Activated CD8-positive, alpha-beta memory T cell treated with anti-CD3 and anti-CD28 coated beads for 48 hours (primary cell): ENCODE measurements at regions not wholly inside any gene's neighbourhood (a gene's known extent, or its start where the extent isn't known, plus 50 kb on each side); places are given as distances from the start of the nearest gene placed in this dataset.

ENCODE experiments used
- DNase-seq, 3 experiments: peaks; one replicate each; pipeline ENCODE4 v3.0.0-alpha.2; 2020; ENCODE audit warnings: low read depth in 2 of 3, low spot score in 2 of 3

DNA sequence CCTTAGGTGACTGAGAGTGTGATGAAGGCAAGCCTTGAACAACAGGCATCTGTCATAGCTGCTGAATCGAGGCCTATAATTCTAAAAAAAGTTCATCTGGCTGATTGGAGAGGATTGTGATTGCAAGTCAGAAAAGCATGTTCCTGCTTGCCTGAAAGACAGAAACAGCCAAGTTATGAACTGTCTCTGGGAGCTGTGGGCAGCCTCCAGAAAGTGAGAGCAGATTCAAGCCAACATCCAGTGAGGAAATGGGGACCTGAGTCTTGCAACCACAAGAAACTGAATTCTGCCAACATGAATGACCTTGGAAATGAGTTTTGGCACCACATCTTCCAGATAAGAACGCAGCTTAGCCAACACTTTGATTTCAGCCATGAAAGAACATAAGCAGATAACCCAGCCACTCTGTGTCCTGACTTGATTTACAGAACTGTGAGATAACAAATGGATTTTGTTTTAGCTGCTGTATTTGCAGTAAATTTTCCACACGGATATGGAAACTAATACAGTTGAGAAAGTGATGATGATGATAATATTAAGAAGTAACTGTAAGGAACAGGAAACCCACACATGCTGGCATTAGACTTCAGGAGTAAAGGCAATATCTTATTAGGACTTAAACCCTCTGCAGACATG is 240.3 kb upstream of the NDST3 start:
- no peak for DNase-seq

DNA sequence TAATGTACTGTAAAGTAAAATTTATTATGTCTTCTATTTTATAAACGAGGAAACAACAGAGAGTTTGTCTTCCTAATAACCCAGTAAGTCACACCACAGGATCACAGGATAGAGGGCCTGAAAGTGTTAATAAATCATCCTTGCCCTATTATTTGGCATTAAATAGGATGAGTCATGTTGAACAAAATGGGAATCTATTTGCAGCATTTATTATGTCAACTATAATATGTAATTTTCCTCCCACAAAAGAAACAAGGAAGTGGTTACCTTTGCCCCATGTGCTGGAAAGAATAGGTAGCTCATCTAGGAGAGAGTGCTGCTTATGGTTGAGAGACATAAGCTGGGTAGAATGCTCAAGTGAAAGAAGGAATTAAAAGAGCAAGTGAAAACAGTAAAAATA is 237.6 kb upstream of the NDST3 start:
- no peak for DNase-seq

DNA sequence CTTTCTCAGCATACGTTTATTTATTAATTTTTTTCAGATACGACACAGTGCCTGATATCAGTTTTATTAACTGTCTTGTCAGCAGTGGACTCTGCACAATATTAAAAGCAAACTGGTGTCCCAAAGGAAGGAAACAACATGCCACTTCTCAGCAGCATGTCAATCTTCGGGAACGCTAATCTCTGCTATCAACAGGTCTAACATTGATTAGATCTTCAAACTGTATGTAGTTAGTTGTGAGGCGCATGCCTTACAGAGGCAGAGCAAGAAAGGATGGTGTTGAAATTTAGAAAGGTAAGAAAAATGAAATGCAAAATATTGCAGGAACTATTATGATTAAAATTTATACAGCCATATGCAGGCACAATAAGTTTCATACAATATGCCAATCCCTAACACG is 233.7 kb upstream of the NDST3 start:
- no peak for DNase-seq

DNA sequence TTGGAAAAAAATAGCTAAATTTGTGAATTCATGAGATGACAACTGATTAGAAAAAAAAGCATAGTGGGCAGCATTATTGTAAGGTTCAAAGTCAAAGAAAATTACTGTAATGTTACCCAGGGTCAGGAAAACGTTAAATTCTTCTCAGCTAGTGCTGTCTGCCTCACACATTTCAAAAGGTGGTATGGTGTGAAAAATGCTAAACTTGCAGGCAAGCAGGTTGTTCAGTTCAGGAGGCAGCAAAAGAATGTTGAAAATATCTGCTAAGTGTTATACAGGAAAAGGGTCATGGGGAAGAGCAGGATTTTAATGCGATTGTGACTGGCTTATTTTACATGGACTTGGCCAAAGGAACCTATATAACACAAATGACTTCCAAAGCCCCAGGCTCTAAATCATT is 232.5 kb upstream of the NDST3 start:
- no peak for DNase-seq

DNA sequence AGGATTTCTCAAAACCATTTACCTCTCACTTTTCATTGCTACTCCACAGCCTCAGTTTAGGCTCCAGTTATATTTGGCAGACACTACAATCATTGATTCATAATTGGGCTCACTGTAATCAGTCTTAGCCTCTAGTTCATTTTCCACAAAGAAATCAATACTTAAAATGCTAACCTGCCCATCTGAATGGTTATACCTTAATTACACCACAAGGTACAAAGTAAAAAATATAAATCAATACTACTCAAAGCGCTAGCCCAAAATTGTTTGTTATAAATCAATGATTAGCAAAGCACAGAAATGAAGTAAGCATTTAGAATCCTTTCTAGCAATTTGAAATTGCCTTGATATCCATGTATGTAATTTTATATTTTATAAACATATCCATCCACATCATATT is 222.6 kb upstream of the NDST3 start:
- DNase-seq = no peak

DNA sequence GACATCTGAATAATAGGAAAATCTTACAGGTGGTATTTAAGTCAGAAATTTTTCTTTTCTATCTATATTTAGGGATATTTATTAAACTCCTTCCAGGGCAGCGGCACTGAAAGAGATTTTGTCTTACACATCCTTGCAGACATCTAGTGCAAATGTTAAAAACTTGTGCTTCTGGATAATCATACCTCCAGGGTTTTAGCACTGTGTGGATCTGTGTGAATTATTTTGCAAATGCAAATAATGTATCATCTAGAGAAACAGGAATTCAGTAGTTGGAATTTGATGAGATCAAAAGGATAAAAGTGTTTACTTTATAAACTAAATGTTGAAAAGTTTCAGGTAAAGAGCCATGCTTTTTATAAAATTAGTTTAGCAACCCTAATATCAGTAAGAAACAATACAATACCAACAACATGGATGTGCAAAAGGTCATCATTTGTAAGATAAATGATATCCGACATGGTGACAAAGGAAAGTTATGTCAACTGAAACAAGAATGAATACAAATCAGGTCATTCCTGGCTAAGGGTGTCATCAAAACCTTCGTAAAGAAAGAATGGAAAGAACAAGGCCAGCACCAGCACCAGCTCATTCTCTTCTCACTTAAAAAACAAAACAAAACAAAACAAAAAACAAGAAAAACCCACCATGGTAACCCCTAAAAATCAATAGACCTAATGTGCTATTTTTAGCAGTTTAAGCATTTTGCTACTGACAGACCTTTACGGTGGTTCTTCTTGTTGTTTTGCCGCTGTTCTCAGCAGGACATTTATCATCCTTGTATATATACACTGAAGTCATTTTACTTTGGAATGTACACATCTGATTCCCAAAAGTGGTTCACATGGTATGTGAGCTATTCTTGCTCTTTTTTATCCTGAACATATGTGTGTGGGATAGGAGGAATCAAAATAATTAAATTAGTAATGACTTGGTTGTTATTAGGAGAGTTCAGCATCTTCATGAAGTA is 219.7 kb upstream of the NDST3 start:
- no peak for DNase-seq

DNA sequence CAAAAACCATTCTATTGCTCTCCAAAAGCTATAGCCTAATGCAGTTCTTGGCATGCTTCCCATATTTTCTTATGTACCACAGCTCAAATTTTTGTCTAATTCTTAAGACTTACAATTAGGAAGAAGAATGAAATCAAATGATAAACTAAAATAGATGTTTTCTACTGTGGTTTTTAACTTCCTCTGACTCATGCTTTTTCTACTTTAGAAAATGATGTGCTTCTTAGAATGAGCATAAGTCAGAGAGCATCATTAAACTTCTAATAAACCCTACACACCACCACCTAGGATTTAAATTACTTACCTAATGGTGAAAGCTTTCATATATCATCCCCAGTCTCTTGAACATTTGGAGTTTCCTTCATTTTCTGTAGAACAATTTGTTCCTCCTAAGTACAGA is 217.0 kb upstream of the NDST3 start:
- no peak for DNase-seq

DNA sequence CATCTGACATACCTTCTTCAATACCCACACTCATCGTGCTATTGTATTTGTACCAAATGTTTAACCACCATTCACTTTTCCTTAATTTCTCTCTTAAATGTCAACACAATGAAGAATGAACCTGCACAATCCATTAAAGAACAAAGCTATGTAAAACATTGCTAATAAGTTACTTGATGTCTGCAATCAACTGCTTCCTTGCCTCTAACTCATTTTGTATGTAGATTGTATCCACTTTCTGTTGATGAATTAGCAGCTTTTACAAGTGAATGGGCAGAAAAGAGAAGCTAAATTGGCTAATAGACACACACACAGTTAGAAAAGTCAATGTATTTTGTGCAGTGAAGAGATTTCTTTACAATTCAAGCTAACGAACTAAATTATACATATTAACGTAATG is 212.5 kb upstream of the NDST3 start:
- no peak for DNase-seq

DNA sequence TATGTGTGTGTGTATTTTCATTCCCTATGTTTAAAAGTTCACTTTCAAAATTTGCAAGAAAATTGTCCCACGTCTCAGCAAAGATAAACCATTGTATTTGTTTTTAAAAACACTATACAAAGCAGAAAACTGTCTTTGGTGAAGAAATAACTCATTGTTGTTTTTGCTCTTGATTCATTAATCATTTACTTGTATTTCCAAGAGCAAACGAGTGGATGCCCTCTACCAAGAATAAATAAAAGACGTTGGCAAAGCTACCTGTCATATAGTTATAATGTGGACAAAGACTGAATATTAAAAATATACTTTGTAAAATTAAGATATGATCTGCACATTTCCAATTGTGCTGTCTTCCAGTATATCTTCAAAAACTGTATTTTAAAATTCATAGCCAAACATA is 210.9 kb upstream of the NDST3 start:
- DNase-seq = no peak

DNA sequence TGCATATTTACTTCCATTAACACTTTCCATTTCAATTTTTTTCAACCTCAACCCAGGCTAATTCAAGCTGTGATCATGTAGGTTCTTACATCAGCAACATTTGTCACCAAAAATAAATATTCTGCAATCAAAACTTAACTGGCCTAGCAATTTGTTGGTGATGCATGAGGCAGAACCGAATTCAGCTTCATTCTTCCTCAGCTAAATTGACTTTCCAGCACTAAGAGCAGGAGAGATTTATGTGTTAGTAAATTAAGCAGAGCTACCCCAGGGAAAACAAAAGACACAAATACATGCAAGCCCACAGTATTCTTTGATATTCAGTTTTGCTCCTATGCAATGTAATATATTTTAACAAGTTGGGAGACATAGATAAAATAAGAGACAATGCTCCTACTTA is 208.7 kb upstream of the NDST3 start:
- no peak for DNase-seq

DNA sequence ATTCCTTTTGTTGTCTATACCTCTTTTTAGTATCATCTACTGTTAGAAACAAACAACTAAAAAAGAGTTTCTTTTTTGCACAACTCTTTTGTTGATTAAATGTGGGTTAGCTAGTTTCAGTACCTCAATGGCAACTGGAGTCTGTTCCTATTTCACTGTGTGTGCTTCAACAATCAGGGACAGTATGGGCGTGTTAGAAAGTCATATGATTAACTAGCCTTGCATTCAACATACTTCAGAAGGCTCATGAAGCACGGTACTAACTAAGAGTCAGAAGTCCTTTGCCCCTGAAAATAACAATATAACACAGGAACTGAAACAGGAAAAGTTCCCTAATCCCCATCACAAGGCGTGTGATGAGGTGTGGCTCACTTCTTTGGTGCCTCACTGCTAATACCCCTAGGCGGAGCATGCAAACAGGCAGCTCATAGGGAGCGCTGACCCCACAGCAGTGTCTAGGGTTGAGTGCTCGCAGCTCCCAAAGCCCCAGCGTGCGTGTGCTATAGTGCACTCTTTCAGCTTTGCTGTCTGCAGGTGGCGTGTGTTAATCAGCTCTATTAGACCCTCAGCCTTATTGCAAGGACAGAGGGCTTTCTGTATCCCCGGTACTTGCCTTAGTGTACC is 203.1 kb upstream of the NDST3 start:
- no peak for DNase-seq

DNA sequence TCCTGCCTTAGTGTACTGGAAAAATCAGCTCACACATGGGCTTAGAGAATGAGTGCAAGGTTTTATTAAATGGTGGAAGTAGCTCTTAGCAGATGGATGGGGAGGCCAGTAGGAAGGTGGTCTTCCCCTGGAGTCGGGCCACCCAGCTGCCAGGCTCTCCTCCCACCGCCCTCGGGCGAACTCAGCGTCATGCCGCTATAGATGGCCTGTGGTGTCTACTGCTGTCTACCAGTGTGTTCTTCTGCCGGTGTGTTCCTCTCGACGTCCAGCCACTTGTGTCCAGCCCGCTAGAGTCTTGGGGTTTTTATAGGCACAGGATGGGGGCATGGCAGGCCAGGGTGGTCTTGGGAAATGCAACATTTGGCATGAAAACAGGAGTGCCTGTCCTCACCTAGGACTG is 198.7 kb upstream of the NDST3 start:
- no peak for DNase-seq

DNA sequence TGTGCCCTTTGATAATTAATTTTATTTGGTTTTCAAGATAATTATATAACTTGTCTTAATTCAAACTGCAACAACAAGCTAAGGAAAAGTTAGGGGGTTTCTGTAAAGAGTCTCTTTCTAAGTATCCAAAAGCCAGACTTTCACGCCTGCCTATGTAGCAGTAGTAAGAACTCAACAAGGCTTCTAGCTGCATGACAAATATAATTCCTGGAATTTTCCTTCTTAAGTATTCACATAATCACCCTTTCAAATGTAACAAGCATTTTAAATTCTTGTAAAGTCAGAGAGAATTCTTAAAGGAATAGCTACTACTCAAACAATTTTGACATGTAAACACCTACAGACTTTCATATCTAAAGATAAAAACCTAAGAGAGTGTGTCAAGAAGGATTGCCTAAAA is 189.7 kb upstream of the NDST3 start:
- no peak for DNase-seq

DNA sequence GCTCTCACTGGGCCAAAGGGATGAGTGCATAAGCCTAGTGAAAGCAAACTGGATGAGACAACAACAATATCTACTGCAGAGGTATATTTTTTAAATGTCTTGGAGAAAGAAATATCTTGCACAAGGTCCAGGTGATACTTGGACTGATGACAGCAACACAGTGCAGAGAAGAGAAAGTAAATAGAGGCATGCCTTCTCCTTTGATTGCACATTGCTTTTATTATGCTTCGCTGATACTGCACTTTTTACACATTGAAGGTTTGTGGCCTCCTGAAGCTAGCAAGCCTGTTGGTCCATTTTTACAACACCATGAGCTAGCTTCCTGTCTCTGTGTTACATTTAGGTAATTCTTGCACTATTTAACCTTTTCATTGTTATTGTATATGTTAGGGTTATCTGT is 189.0 kb upstream of the NDST3 start:
- no peak for DNase-seq

DNA sequence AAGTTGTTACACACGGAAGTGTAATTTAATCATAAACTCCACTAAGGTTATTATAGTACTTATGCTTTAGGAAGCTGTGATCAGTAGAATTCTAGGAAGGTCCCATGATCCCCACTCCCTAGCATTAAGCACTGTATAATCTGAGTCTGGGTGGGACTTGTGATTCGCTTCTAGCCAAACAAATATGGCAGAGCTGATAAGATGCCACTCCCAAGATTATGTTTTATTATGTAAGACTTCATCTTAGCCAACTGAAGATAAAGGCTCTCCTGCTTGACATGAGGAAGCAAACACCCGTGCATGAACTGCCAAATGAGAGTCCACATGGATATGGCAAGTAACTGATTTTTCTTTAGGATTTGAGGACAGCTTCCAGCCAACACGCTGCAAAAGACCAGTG is 186.4 kb upstream of the NDST3 start:
- no peak for DNase-seq

DNA sequence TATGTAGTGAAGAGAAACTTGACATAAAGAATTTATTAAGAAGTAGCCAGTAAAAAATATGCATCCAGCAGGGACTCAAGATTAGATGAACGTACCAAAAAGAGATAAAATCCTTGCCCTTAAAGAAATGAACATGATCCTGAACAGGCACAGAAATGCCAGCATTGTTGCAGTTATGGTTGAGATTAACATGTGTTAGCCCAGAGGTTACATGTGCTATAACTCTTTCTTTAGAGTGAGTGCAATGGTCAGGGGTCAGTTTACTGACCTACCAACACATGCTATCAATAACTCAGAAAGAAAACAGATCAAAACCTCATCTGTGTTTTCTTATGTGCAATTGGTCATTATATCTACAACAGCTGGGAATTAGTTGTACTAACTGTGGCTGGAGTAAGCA is 166.1 kb upstream of the NDST3 start:
- no peak for DNase-seq

DNA sequence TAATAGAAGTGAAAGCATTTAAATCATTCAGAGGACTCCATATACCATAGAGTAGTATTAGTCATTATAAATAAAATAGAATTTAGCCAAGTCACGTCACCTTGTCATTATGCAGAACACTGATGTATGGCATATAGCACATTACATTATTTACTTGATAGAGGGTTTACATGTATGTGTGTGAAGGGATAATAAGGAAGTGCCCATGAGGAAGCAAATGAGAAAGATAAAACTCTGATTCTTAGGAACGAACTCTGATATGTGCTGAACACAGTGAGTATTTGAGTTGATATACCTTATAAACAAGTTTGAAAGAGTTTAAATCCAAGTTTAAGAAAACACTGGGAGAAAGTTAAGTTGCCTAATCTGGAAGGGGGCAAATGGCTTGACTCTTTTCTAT is 160.5 kb upstream of the NDST3 start:
- DNase-seq = no peak

DNA sequence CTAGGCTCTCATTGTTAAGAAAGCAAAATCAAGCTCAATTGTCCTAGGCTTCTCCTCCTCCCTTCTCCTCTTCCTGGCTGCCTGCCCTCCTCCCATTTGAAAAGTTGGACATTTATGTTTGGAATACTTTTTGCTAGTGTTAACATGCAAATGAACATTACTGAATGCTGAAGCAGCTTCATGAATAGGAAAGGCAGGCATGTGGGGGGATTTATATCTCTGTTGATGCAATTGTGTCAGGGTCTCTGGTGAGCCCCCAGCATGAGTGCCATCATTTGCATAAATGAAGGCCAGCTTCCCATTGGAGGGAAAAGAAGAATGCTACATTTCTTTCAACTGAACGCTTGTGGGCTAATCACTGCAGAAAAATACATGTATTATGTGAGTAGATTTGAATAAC is 160.1 kb upstream of the NDST3 start:
- no peak for DNase-seq

DNA sequence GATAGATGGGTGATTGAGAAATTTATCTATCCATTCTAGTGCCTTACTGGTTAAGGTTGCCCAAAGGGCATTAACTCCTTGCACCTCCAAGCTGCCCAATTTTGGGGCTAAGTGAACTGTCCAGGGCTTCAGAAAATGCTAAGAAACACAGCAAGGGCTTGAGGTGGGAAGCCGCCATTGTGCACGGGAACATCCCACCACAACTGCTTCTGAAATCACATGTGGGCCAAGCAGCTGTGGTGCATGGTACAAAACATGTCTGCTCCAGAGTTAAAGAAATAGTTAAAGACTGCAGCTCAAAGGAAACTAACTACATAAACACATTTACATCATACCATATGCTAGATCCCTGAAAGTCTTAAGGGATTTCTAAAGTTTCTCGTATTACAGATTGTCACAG is 144.3 kb upstream of the NDST3 start:
- no peak for DNase-seq

DNA sequence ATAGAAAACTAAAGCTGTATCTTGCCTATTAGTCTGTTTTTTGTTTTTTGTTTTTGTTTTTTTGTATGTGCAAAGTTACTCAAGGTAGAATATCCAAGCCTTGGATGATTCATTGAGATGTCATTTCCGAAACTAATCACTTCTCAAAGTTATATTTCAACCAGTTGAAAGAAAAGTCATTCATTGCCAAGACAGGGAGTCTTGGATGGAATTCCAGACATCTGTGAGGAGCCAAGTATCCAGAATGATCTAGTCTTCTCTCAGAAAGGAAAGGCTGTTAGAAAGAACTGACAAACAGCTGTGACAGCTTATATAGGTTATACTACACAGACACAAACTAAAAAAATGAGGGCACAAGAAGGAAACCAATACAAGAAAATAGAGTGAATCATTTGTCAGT is 141.1 kb upstream of the NDST3 start:
- no peak for DNase-seq

DNA sequence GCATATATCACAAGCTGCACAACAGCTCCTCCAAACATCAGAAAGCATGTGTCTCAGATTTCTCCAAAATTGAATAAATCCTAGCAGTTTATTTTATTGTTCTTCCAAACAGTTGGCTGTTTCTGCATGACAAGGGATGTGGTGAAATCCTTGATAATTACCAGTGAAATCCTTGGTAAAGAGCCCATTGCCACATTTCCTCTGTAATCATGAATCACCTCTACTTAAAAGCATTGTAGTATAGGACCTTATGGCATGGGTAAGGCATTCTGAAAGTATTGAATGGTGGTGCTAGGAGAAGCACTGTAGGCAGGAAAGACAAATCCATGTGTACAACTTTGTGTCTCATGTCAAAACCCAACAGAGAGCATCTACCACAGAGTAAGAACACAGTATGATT is 135.8 kb upstream of the NDST3 start:
- DNase-seq = no peak

DNA sequence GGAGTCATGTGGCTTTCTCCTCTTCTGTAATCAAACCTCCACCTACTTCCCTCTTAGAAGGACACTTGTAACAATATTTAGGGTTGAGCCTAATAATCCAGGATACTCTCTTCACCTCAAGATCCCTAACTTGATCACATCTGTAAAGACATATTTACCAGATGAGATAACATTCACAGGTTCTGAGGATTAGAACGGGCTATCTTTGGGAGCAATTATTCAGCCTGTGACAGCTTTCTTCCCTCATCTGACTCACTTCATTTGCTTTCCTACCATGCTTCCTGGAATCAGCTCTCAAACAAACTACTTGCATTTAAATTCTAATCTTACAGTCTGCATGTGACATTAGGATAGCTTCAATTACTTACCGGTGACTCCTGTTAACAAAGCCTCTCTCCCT is 133.5 kb upstream of the NDST3 start:
- no peak for DNase-seq
